Pancreas (tissue), 10 donors: ENCODE measurements at regions not wholly inside any gene's neighbourhood (a gene's known extent, or its start where the extent isn't known, plus 50 kb on each side); places are given as distances from the start of the nearest gene placed in this dataset.

Experiments used
- ATAC-seq, 4 donors: fragments of 200-7000 bp; cut with Tn5 transposase; one replicate each; pipeline versions ENCODE4 v1.8.0 to v1.9.1; 2020; ENCODE audit warnings: mild to moderate bottlenecking in 4 of 4, moderate library complexity in 4 of 4
- DNase-seq, 6 donors: peaks; one replicate each; pipeline ENCODE4 v3.0.0-alpha.2; 2020
- FAIRE-seq: peaks from 2 replicates; lab custom pipeline; 2012; peaks lifted over from hg19 to GRCh38; lab: Jason Lieb, UNC
- H3K27ac ChIP-seq, 4 donors: fragments of 200-600 bp; sonication (generic); 1 replicate in 3 of 4; 2 replicates in 1 of 4; pipeline versions ENCODE4 v1.5.0 to v1.8.0; 2020
- H3K27me3 ChIP-seq, 4 donors: fragments of 200-600 bp; one replicate each; pipeline ENCODE4 v1.8.0; 2021
- H3K36me3 ChIP-seq, 3 donors: fragments of 200-600 bp; sonication (generic) in 1 of 3; one replicate each; pipeline versions ENCODE4 v1.5.0 to v1.8.0; 2020 to 2021
- H3K4me1 ChIP-seq, 3 donors: fragments of 200-600 bp; one replicate each; pipeline ENCODE4 v1.8.0; 2021
- H3K4me3 ChIP-seq, 4 donors: fragments of 200-600 bp; sonication (generic) in 2 of 4; one replicate each; pipeline versions ENCODE4 v1.5.0 to v1.8.0; 2020 to 2021
- H3K9me3 ChIP-seq, 4 donors: fragments of 200-600 bp; one replicate each; pipeline ENCODE4 v1.8.0; 2021
- WGBS, 2 donors: extraction: QIAGEN DNeasy Blood & Tissue Kit; methylation state at CpG; one replicate each; pipeline ENCODE4 v1.1.7; 2013; 5-methylcytosine and 5-hydroxymethylcytosine counted together
- intact Hi-C, 3 donors: fragments of 100-400 bp; cut with DNase I; formaldehyde crosslinking; loops; one replicate each; pipeline versions ENCODE4 v1.11.1 to v1.14.2; 2022
- TF ChIP-seq, protein P1 (sequence below), 4 donors: fragments of 200-600 bp; sonication (generic) in 3 of 4; IDR thresholded peaks; one replicate each; pipeline versions ENCODE4 v1.5.0 to v1.8.0; 2021; ENCODE audit warnings: antibody characterized with exemption in 4 of 4
- donor health status: healthy with polysubstance abuse.
- donor health status: DM: no; HTN: no; CAD: no; lungs with moderate emphysema.
- donor health status: DM: no; HTN: no; CAD: no.
- donor health status: control.
- donor health status: control.
- donor health status: Bipolar disorder and iron deficiency.
- donor health status: DM: yes; HTN: yes; CAD: no.
- donor health status: DM: no; HTN: no; CAD: no.
- donor health status: DM: no; HTN: no; CAD: no.
- donor health status: DM: yes; HTN: yes; CAD: no.

DNA sequence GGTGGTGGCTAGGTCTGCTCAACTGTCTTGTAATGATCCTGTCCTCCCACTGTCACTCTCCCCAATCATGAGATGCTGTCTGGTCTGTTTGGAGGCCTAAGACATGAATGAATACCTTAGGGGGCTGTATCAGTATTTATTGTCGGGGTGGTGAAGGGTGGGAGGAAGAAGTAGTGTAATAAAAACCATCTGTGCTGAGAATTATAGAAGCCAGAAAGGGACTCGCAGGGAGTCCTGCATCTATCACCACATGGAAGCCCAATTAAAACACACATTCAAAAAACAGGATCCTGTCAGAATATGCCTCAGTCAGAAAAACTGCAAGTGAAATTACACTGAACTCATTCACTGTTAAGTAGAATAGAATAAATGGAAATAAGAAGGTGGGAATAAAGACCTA lies 1134.3 kb upstream of the C9orf72 start:
- FAIRE-seq (no peak), ATAC-seq (no peak), DNase-seq (no peak)
- Histone ChIP-seq H3K4me3 (no peak overlapping the region), H3K4me1 (no peaks in the 10 kb centered on the region), H3K27ac (no peak overlapping the region), H3K27me3 (no peaks in the 10 kb centered on the region), H3K9me3 (no peaks in the 10 kb centered on the region), H3K36me3 (no peaks in the 10 kb centered on the region)
- TF ChIP-seq, protein P1, sequence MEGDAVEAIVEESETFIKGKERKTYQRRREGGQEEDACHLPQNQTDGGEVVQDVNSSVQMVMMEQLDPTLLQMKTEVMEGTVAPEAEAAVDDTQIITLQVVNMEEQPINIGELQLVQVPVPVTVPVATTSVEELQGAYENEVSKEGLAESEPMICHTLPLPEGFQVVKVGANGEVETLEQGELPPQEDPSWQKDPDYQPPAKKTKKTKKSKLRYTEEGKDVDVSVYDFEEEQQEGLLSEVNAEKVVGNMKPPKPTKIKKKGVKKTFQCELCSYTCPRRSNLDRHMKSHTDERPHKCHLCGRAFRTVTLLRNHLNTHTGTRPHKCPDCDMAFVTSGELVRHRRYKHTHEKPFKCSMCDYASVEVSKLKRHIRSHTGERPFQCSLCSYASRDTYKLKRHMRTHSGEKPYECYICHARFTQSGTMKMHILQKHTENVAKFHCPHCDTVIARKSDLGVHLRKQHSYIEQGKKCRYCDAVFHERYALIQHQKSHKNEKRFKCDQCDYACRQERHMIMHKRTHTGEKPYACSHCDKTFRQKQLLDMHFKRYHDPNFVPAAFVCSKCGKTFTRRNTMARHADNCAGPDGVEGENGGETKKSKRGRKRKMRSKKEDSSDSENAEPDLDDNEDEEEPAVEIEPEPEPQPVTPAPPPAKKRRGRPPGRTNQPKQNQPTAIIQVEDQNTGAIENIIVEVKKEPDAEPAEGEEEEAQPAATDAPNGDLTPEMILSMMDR (IDR thresholded peaks at IDR 0.05): no peak
- intact Hi-C loops: no loop called here
- WGBS, 2 donors: 40 to 46% methylated on average over 2 of the region's 2 CpGs

DNA sequence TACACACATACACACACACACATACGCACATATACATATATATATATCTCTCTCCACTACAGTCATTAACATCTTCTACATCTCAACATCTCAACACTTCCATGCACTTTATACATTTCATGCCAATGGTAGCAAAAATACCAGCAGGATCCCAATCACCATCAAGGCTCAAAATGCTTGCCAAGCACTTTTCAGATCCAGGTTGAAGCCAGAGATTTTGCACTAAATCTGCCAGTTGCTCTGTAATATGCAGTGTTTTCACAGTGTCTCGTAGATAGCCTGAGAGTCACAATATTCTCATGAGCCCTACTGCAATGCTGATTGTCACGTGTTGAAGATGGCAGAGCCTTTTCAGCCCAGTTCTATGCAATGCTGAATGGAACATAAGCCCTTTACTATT lies 1140.9 kb upstream of the C9orf72 start:
- Histone ChIP-seq H3K4me1 (no peaks in the 10 kb centered on the region), H3K27me3 (no peaks in the 10 kb centered on the region), H3K4me3 (no peak overlapping the region), H3K36me3 (no peaks in the 10 kb centered on the region), H3K9me3 (no peaks in the 10 kb centered on the region), H3K27ac (no peak overlapping the region)
- TF ChIP-seq, protein P1 (IDR thresholded peaks at IDR 0.05): no peak
- ATAC-seq: no peak
- FAIRE-seq: no peak
- intact Hi-C loops: no loop called here
- 59 to 69% methylated on average over 3 of the region's 3 CpGs for WGBS, 2 donors
- DNase-seq: no peak

DNA sequence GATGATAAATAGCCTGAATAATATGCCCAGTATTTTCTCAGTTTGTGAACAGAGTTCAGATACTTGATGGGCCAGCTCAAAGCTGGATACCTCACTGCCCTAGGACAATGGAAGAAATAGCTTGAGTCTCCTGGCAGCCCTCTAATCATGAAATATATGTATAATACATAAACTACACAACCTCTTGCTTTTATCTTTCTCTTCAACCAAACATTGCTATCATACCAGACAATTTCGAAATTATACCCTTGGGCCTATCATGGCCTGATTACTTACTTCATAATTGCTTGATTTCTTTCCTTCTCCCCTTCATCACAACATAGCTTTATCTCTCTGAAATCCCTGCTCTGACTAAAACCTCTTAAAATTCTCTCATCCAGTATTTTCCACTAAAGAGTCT lies 1144.9 kb upstream of the C9orf72 start:
- Histone ChIP-seq H3K4me3 (no peak overlapping the region), H3K27me3 (no peaks in the 10 kb centered on the region), H3K9me3 (no peaks in the 10 kb centered on the region), H3K27ac (no peak overlapping the region), H3K4me1 (no peaks in the 10 kb centered on the region), H3K36me3 (no peaks in the 10 kb centered on the region)
- 25 to 35% methylated on average over 1 of the region's 1 CpG for WGBS, 2 donors
- no peak for ATAC-seq
- intact Hi-C loops: no loop called here
- DNase-seq: no peak
- TF ChIP-seq, protein P1 (IDR thresholded peaks at IDR 0.05): no peak
- no peak for FAIRE-seq

DNA sequence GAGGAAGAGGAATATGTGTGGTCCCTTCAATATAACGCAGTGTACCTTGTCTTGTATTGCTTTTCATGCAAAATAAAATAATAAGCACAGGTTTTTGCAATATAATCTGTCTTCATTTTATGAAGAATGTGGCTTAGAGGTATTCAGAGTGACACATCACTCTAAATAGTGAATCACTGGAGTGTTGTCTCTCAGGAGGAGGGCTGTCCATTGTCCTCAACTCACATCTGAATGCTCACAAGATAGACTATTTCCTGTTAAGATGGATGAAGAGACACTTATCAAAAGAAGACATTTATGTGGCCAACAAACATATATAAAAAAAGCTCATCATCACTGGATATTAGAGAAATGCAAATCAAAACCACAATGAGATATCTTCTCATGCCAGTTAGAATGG lies 1147.5 kb upstream of the C9orf72 start:
- TF ChIP-seq, protein P1 (IDR thresholded peaks at IDR 0.05): no peak
- DNase-seq (no peak), ATAC-seq (no peak), FAIRE-seq (no peak)
- intact Hi-C loops: no loop called here
- H3K27me3 ChIP-seq: no peaks in the 10 kb centered on the region
- no peak overlapping the region for H3K27ac ChIP-seq
- H3K9me3 ChIP-seq: no peaks in the 10 kb centered on the region
- H3K4me3 ChIP-seq: no peak overlapping the region
- H3K36me3 ChIP-seq: no peaks in the 10 kb centered on the region
- no peaks in the 10 kb centered on the region for H3K4me1 ChIP-seq
- 65 to 76% methylated on average over 1 of the region's 1 CpG for WGBS, 2 donors

DNA sequence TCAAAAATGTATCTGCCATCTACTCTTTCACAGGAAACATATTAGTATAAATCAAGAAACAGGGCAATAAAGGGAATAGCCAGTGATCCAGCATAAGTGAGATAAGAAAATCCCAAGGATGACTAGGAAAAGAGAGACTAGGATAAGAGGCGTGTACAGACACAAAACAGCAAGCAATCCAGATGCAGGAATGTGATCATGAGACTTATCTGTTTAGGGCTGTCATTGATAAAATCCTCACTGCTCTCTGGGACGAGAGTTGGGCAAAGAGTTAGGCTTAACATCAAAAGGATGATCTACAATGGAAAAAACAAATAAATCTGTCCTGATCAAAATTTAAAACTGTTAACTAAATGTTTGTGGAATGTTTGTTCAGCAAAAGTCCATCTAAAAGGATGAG lies 1156.8 kb upstream of the C9orf72 start:
- intact Hi-C loops: no loop called here
- Histone ChIP-seq H3K4me3 (no peak overlapping the region), H3K9me3 (no peaks in the 10 kb centered on the region), H3K36me3 (no peaks in the 10 kb centered on the region), H3K27ac (no peak overlapping the region), H3K27me3 (no peaks in the 10 kb centered on the region), H3K4me1 (no peaks in the 10 kb centered on the region)
- ATAC-seq (no peak), FAIRE-seq (no peak), DNase-seq (no peak)
- TF ChIP-seq, protein P1 (IDR thresholded peaks at IDR 0.05): no peak
- 9 to 11% methylated on average over 2 of the region's 2 CpGs for WGBS, 2 donors
